HFF-Myc (cell line): ENCODE measurements at regions not wholly inside any gene's neighbourhood (a gene's known extent, or its start where the extent isn't known, plus 50 kb on each side); places are given as distances from the start of the nearest gene placed in this dataset.

Source experiments
- DNase-seq: peaks from one replicate; pipeline ENCODE4 v3.0.0-alpha.2; 2011; ENCODE audit warnings: low read depth; ENCODE audit errors: extremely low read depth
- H3K4me3 ChIP-seq: replicated peaks from 2 replicates; pipeline ENCODE4 v1.5.1; 2011; ENCODE audit warnings: low read depth, mild to moderate bottlenecking, control low read depth, low read length
- CTCF ChIP-seq: IDR thresholded peaks from 2 replicates; pipeline ENCODE4 v1.5.1; 2012; ENCODE audit warnings: mild to moderate bottlenecking, low read depth, low read length, control low read depth; ENCODE audit errors: missing control alignments

GRCh38 chr20:4554346-4554745 is 131.9 kb upstream of the PRNP start:
- DNase-seq = no peak
- TF ChIP-seq CTCF = no peak
- no peak overlapping the region for H3K4me3 ChIP-seq

GRCh38 chr20:4552075-4552640 is 134.1 kb upstream of the PRNP start:
- no peak for DNase-seq
- TF ChIP-seq CTCF = no peak
- H3K4me3 ChIP-seq = no peak overlapping the region

GRCh38 chr20:4550740-4551139 is 135.5 kb upstream of the PRNP start:
- DNase-seq = peak; percentile 38
- no peak overlapping the region for H3K4me3 ChIP-seq
- TF ChIP-seq CTCF = no peak

- no peak for DNase-seq
Measured at GRCh38 chr20:4549711-4550259, 136.5 kb upstream of the PRNP start.

GRCh38 chr20:4548552-4548951 is 137.7 kb upstream of the PRNP start:
- H3K4me3 ChIP-seq = no peak overlapping the region
- TF ChIP-seq CTCF = no peak
- DNase-seq = no peak

More at GRCh38 chr20:4549711-4550259, 136.5 kb upstream of the PRNP start:
- TF ChIP-seq CTCF = no peak
- H3K4me3 ChIP-seq = no peak overlapping the region

GRCh38 chr20:4546786-4547185 is 139.5 kb upstream of the PRNP start:
- no peak for TF ChIP-seq CTCF
- DNase-seq = peak; percentile 66
- no peak overlapping the region for H3K4me3 ChIP-seq

- TF ChIP-seq CTCF = no peak
- no peak for DNase-seq
- no peak overlapping the region for H3K4me3 ChIP-seq
Measured at GRCh38 chr20:4546342-4546741, 139.9 kb upstream of the PRNP start.
